Astrocyte (in vitro differentiated cells and primary cell): ENCODE measurements at regions not wholly inside any gene's neighbourhood (a gene's known extent, or its start where the extent isn't known, plus 50 kb on each side); places are given as distances from the start of the nearest gene placed in this dataset.

Experiments
- CTCF ChIP-seq: IDR thresholded peaks from 2 replicates; pipeline ENCODE4 v1.5.1; 2011; ENCODE audit warnings: low read depth, mild to moderate bottlenecking, inconsistent platforms, low read length, moderate library complexity; ENCODE audit not compliant: insufficient read depth
- EZH2 ChIP-seq: IDR thresholded peaks from 2 replicates; pipeline ENCODE4 v1.6.1; 2012; ENCODE audit warnings: mild to moderate bottlenecking, low read length, inconsistent platforms; ENCODE audit not compliant: insufficient read depth

GRCh38 chr7:83808982-83809381 lies 160.0 kb upstream of the SEMA3E start:
- TF ChIP-seq EZH2 (no peak), CTCF (no peak)
